Activated CD8-positive, alpha-beta memory T cell treated with anti-CD3 and anti-CD28 coated beads for 24 hours (primary cell): ENCODE measurements at regions not wholly inside any gene's neighbourhood (a gene's known extent, or its start where the extent isn't known, plus 50 kb on each side); places are given as distances from the start of the nearest gene placed in this dataset.
"Not testable (repeated sequence)": the region's sequence is repeated elsewhere in the genome, so short reads cannot be mapped to it uniquely, and the experiment has no call there.

Experiments used
- DNase-seq: peaks from one replicate; pipeline ENCODE4 v3.0.0-alpha.2; 2020

GRCh38 chr1:25131794-25132193 lies 100.5 kb downstream of the SYF2 start:
- DNase-seq: no peak

- no peak for DNase-seq
These were observed 101.4 kb downstream of the SYF2 start for GRCh38 chr1:25130895-25131294.

- no peak for DNase-seq
These were observed 102.9 kb downstream of the SYF2 start for GRCh38 chr1:25129380-25129779.

DNA sequence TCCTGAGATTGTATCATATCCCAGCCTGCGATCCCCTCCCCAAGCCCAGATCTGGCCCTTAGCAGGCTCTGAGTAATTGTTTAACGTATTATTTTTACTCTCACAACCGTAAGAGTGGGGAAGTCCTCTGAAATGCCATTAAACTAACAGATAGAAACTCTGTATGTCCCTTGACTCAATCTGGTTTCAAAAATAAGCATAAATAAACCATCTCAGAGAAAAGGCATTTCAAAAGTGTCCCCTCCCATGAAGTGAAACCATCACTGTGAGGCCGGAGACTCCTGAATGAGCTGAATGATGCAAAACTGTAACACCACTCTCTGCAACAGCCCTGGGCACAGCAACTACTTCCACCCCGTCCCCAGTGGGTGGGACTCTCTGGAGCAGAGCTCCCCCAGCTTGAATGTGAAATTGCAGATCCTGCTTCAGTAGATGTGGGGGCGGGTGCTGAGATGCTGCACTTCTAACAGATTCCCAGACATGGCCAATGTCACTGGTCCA lies 104.1 kb downstream of the SYF2 start:
- DNase-seq: no peak

GRCh38 chr1:25126562-25126961 lies 105.7 kb downstream of the SYF2 start:
- no peak for DNase-seq

GRCh38 chr1:25123551-25123950 lies 108.8 kb downstream of the SYF2 start:
- no peak for DNase-seq

- no peak for DNase-seq
These were observed 109.6 kb downstream of the SYF2 start for GRCh38 chr1:25122747-25123146.

- no peak for DNase-seq
These were observed 112.0 kb downstream of the SYF2 start for GRCh38 chr1:25120281-25120680.

GRCh38 chr1:25118546-25118945 lies 113.8 kb downstream of the SYF2 start:
- no peak for DNase-seq

GRCh38 chr1:25117233-25117823 lies 115.0 kb downstream of the SYF2 start:
- no peak for DNase-seq

- DNase-seq: no peak
These were observed 115.5 kb downstream of the SYF2 start for GRCh38 chr1:25116832-25117231.

DNA sequence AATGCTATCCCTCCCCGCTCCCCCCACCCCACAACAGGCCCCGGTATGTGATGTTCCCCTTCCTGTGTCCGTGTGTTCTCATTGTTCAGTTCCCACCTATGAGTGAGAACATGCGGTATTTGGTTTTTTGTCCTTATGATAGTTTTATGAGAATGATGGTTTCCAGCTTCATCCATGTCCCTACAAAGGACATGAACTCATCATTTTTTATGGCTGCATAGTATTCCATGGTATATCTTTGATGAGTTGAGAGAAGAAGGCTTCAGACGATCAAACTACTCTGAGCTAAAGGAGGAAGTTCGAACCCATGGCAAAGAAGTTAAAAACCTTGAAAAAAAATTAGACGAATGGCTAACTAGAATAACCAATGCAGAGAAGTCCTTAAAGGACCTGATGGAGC lies 116.2 kb downstream of the SYF2 start:
- DNase-seq: not testable (repeated sequence)

- no peak for DNase-seq
These were observed 118.6 kb downstream of the SYF2 start for GRCh38 chr1:25113731-25114130.

DNA sequence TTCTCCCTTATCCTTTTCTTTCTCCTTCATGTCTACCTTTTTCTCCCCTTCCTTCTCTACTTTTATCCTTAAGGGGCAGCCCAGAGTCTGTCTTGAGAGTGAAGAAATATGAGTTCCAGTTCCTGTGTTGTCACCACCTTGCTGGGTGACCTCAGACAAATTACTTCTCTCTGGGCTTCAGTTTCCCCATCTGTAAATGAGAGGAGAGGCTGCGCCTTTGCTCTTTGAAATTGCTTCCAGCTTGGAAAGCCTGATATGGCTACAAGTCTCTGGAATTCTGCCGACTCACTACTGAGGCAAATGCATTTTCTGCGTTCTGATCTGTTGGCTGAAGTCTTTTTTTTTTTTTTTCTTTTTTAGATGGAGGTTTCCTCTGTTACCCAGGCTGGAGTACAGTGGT lies 119.2 kb downstream of the SYF2 start:
- DNase-seq: no peak

DNA sequence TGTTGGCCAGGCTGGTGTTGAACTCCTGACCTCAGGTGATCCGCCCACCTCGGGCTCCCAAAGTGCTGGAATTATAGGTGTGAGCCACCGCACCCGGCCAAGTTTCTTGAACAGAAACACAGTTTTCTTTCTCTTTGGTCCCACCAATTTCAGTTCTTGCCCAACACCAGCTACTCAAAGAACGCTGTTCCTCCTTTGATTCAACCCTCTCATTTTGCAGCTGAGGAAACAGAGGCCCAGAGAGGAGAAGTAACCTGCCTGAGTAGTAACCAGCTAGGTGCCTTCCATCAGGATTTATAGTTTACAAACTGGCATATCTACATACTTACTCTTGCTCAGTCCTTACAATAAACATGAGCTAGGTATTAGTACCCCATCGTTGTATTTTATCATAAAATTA lies 119.9 kb downstream of the SYF2 start:
- no peak for DNase-seq

- no peak for DNase-seq
These were observed 120.6 kb downstream of the SYF2 start for GRCh38 chr1:25111706-25112105.

DNA sequence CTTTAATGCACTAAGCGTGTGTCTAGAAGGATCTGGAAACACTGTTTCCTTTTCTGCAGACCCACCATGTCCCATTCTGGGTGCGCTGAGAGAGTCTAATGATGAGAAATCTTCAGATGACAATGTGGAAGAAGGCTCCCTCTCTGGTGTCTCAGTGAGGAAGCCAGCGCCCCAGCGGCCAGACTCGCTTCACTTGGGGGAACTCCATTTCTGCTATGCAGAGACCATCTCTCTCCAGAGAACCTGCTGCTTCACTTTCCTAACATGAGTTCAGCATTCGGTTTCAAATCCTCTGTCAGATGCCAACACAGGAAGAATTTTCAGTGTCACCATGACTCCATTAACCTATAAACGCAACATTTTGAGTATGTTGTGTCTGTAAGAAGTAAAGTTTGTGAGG lies 121.8 kb downstream of the SYF2 start:
- no peak for DNase-seq

DNA sequence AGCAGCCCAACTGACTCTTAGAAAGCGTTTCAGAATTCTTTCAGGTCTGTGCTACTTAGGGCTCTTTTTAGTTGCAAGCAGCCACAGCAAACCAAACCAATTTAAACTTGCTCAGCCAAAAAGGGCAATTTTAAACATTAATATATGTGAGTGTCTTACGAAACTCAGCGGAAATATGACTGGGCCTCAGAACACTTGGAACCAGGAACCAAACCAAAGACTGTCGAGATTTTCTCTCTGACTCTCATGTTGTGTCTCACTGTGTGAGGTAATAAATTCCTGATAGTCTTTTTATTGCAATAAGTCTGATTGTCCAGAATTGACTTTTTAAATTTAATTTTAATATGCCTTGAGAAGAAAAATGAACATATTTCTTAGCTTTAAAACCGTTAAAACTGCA lies 122.3 kb downstream of the SYF2 start:
- no peak for DNase-seq

GRCh38 chr1:25109531-25109951 lies 122.8 kb downstream of the SYF2 start:
- no peak for DNase-seq

DNA sequence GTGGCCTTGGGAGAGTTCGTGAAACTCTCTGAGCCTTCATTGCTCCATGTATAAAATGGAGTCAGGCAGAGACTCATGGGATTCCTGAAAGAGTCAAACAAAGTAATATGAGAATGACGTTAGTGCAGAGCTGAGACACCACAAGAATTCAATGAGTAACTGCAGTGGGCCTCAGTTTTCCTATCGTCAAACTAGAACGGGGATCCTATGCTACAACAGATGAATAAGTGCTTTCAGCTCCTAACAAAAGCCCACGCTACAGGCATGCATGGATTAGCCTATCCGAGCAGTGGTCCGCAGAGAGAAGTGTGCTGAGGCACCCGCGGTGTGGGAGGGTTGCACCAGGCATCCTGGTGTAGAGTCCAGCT lies 124.7 kb downstream of the SYF2 start:
- no peak for DNase-seq

DNA sequence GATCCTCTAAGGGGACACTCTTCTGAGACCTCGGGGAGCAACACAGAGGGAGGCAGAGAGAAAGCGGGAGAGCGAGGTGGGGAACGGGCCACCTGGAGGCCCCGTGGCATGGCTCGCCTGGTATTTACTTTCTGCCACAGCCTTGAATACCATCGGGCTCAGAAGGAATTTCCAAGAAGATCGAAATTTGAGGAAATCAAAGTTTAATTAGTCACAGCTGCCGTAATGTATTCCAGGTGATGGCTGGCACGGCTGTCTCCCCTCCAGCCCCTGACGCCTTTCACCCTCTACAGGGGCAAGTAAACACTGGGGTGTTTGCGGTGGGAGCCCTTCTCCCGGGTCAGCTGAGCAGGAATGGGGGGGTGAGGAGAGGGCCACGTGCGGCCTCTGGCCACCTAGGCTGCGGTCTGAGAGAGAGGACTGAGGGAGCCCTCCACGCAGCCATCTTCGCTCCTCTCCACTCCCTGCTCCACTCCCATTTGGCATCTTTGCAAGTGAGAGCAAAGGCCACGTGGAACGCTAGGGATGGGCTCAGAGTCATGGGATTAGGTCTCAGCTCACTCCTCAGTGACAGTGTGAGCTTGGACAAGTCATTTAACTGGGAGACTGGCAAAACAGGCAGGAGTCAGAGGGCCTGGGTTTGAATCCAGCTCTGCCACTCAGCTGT lies 125.2 kb downstream of the SYF2 start:
- no peak for DNase-seq

- DNase-seq: no peak
These were observed 126.0 kb downstream of the SYF2 start for GRCh38 chr1:25106352-25106751.

GRCh38 chr1:25105836-25106235 lies 126.5 kb downstream of the SYF2 start:
- DNase-seq: no peak

GRCh38 chr1:25104932-25105561 lies 127.3 kb downstream of the SYF2 start:
- no peak for DNase-seq
